GM12873 (cell line): ENCODE measurements at regions not wholly inside any gene's neighbourhood (a gene's known extent, or its start where the extent isn't known, plus 50 kb on each side); places are given as distances from the start of the nearest gene placed in this dataset.

ENCODE experiments used
- TF ChIP-seq, protein P1 (sequence below): IDR thresholded peaks from 2 replicates; pipeline ENCODE4 v1.5.1; 2012; ENCODE audit warnings: low read depth, mild to moderate bottlenecking, moderate library complexity, low read length, control low read depth; ENCODE audit not compliant: insufficient read depth; ENCODE audit errors: missing control alignments

DNA sequence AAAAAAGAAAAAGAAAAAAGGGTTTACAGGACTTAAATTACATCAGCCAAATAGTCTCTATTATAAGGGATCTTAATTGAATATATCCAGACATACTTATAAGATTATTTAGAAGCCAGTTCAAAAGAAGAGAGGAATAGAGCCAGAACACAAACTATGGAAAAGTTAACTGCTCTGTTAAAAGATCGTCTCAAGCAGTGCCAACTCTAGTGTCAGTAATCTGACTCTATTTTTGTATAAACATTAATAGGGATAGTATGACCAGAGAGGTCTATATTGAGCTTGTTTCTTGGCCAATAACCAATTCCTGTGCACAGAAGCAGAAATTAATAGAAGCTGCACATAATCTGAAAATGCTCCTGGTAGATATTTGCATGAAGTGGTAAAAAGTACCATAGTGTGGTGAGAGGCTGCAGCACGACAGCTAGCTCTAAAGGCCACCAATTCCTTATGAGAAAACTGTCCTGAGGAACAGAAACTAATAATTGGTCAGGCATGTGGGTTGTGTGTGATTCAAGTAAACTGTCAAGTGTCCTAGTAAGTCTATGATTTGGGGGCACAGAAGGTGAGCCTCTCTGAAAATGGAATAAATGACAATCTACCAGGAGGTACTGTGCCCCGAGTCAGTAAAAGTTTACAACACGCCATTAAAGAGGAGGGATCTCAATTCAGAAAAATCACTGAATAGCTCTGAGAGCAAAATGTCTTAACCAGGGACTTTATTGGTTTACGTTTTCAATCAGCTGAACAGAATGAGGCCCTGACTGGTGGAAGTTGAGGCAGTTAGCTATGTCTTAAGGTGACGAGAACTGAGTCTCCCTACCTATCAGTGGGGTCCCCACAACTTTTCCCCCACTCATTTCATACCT, 51.5 kb upstream of the NANOGP8 start:
- TF ChIP-seq, protein P1, sequence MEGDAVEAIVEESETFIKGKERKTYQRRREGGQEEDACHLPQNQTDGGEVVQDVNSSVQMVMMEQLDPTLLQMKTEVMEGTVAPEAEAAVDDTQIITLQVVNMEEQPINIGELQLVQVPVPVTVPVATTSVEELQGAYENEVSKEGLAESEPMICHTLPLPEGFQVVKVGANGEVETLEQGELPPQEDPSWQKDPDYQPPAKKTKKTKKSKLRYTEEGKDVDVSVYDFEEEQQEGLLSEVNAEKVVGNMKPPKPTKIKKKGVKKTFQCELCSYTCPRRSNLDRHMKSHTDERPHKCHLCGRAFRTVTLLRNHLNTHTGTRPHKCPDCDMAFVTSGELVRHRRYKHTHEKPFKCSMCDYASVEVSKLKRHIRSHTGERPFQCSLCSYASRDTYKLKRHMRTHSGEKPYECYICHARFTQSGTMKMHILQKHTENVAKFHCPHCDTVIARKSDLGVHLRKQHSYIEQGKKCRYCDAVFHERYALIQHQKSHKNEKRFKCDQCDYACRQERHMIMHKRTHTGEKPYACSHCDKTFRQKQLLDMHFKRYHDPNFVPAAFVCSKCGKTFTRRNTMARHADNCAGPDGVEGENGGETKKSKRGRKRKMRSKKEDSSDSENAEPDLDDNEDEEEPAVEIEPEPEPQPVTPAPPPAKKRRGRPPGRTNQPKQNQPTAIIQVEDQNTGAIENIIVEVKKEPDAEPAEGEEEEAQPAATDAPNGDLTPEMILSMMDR, result no peak
